ENCODE measurements at regions not wholly inside any gene's neighbourhood (a gene's known extent, or its start where the extent isn't known, plus 50 kb on each side); places are given as distances from the start of the nearest gene placed in this dataset.

- TF ChIP-seq EP300 (IDR thresholded peaks at IDR 0.05) (no peak), CTCF (IDR thresholded peaks at IDR 0.05) (no peak), POLR2A (IDR thresholded peaks at IDR 0.05) (no peak)
These were observed 194.1 kb upstream of the SIX2 start for GRCh38 chr2:45203400-45203799.

Measured in ovary (tissue), 3 donors.